CD4-positive, alpha-beta memory T cell (primary cell): ENCODE measurements at regions not wholly inside any gene's neighbourhood (a gene's known extent, or its start where the extent isn't known, plus 50 kb on each side); places are given as distances from the start of the nearest gene placed in this dataset.

Experiments
- CTCF ChIA-PET: fragments of 350-600 bp; sonication (Branson Sonifier 250); formaldehyde crosslinking; loops from one replicate; lab custom pipeline; 2021; ENCODE audit warnings: inconsistent platforms; ENCODE audit not compliant: partially characterized antibody; lab: Charles Lee
- POLR2A ChIA-PET: fragments of 350-600 bp; sonication (Branson Sonifier 250); formaldehyde crosslinking; loops from one replicate; lab custom pipeline; 2021; ENCODE audit not compliant: partially characterized antibody; lab: Charles Lee
- DNase-seq, 5 donors: peaks; one replicate each; pipeline versions ENCODE4 v3.0.0 to v3.0.0-alpha.2; 2020 to 2022; ENCODE audit warnings: mixed read lengths in 1 of 5
- H3K27ac ChIP-seq: one replicate; pipeline ENCODE4 v1.7.0; 2013; ENCODE audit warnings: low read depth, low read length
- H3K27me3 ChIP-seq: 2 replicates; pipeline ENCODE4 v1.7.0; 2013; ENCODE audit warnings: mild to moderate bottlenecking, low read length, moderate library complexity; ENCODE audit not compliant: insufficient read depth
- H3K36me3 ChIP-seq: 2 replicates; pipeline ENCODE4 v1.7.0; 2013; ENCODE audit warnings: mild to moderate bottlenecking, low read length, moderate library complexity; ENCODE audit not compliant: insufficient read depth
- H3K4me1 ChIP-seq: 2 replicates; pipeline ENCODE4 v1.7.0; 2013; ENCODE audit warnings: mild to moderate bottlenecking, low read length, moderate library complexity; ENCODE audit not compliant: insufficient read depth
- H3K4me3 ChIP-seq, 2 donors: one replicate each; pipeline ENCODE4 v1.7.0; 2013; ENCODE audit warnings: low read length in 2 of 2, mild to moderate bottlenecking in 1 of 2
- H3K9me3 ChIP-seq, 2 donors: one replicate each; pipeline ENCODE4 v1.7.0; 2013; ENCODE audit warnings: low read length in 2 of 2, control low read depth in 1 of 2; ENCODE audit not compliant: control insufficient read depth in 1 of 2
- H3K27ac Mint-ChIP-seq, 7 donors: one replicate each; pipeline ENCODE4 v1.8.0; 2020 to 2021; ENCODE audit warnings: mixed read lengths in 7 of 7, mild to moderate bottlenecking in 6 of 7, inconsistent platforms in 3 of 7, moderate library complexity in 3 of 7
- H3K27me3 Mint-ChIP-seq, 2 donors: one replicate each; pipeline ENCODE4 v1.8.0; 2020 to 2021; ENCODE audit warnings: mixed read lengths in 2 of 2
- H3K36me3 Mint-ChIP-seq, 2 donors: one replicate each; pipeline ENCODE4 v1.8.0; 2020 to 2021; ENCODE audit warnings: mixed read lengths in 2 of 2, inconsistent platforms in 1 of 2, mild to moderate bottlenecking in 1 of 2
- H3K4me1 Mint-ChIP-seq, 4 donors: one replicate each; pipeline ENCODE4 v1.8.0; 2020 to 2021; ENCODE audit warnings: mixed read lengths in 4 of 4, mild to moderate bottlenecking in 1 of 4
- H3K4me3 Mint-ChIP-seq, 8 donors: one replicate each; pipeline ENCODE4 v1.8.0; 2020 to 2021; ENCODE audit warnings: mixed read lengths in 8 of 8, mild to moderate bottlenecking in 7 of 8, moderate library complexity in 6 of 8, inconsistent platforms in 3 of 8
- H3K9me3 Mint-ChIP-seq, 8 donors: one replicate each; pipeline ENCODE4 v1.8.0; 2020 to 2021; ENCODE audit warnings: mixed read lengths in 8 of 8, mild to moderate bottlenecking in 5 of 8, inconsistent platforms in 3 of 8, moderate library complexity in 1 of 8
- intact Hi-C: fragments of 100-400 bp; cut with micrococcal nuclease; formaldehyde crosslinking; loops from one replicate; pipeline ENCODE4 v1.15.1; 2023

GRCh38 chr12:89760783-89761182, 52.1 kb upstream of the ATP2B1 start:
- Mint-ChIP-seq H3K4me1 (peaks cover 44 to 90% (median 61%) of the 10 kb centered on the region in 4 donors), H3K4me3 (peak overlapping the region; percentile 22 to 78 (median 66)), H3K36me3 (peaks cover 0 to 5% of the 10 kb centered on the region in 2 donors), H3K9me3 (peaks cover 0 to 6% (median 3%) of the 10 kb centered on the region in 8 donors), H3K27me3 (no peaks in the 10 kb centered on the region), H3K27ac (peak overlapping the region in 6 of 7 donors; percentile 57 to 94 (median 85))
- peaks cover 52% of the 10 kb centered on the region for H3K4me1 ChIP-seq
- H3K9me3 ChIP-seq: no peaks in the 10 kb centered on the region
- no peaks in the 10 kb centered on the region for H3K36me3 ChIP-seq
- no peaks in the 10 kb centered on the region for H3K27me3 ChIP-seq
- ChIA-PET POLR2A (interaction anchor here (0.6 to 5.8 kb wide), 8 partner anchors 12 to 316 kb away, joined by 3 to 83 read pairs (median 4); partner anchors contain the start of gene ATP2B1), CTCF (interaction anchor here (2.5 kb wide), 1 partner anchor 51 kb away, joined by 11 read pairs; the partner anchor contains the start of gene ATP2B1)
- H3K4me3 ChIP-seq: no peak overlapping the region
- intact Hi-C loops: loop anchor here (5.0 kb wide), 2 partner anchors 122 to 192 kb away; no protein-coding TSS in a partner anchor
- DNase-seq: peak in 4 of 5 donors; percentile 61 to 69 (median 62)
- no peak overlapping the region for H3K27ac ChIP-seq
